GM12864 (cell line): ENCODE measurements at regions not wholly inside any gene's neighbourhood (a gene's known extent, or its start where the extent isn't known, plus 50 kb on each side); places are given as distances from the start of the nearest gene placed in this dataset.
"Not testable (repeated sequence)": the region's sequence is repeated elsewhere in the genome, so short reads cannot be mapped to it uniquely, and the experiment has no call there.

ENCODE experiments used
- DNase-seq: peaks from one replicate; pipeline ENCODE4 v3.0.0-alpha.2; 2011; ENCODE audit warnings: low read depth
- H3K4me3 ChIP-seq: 2 replicates; pipeline ENCODE4 v1.5.1; 2011; ENCODE audit warnings: mild to moderate bottlenecking, low read depth, low read length, control low read depth
- TF ChIP-seq, protein P1 (sequence below): IDR thresholded peaks from 2 replicates; pipeline ENCODE4 v1.5.1; 2011; ENCODE audit warnings: low read depth, mild to moderate bottlenecking, moderate library complexity, low read length, control low read depth, inconsistent platforms; ENCODE audit errors: missing control alignments

DNA sequence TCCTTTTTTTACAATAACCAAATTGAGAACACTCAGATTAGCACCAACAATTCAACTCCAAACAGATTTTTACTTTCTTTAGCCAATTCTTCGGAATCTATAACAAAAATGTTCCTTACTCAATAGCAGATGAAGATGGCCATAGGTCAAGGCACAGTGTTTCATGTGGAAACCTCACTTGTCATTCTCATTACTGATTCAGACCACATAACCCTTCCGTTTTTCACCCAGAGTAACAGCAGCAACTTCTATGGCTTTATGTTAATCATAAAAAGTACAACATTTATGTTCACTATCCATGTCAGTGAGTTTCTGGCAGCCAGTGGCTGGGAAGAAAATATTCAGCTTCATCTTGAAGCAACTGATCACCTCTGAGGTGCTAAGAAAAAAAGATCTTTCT lies 358.3 kb upstream of the TECRL start:
- TF ChIP-seq, protein P1, sequence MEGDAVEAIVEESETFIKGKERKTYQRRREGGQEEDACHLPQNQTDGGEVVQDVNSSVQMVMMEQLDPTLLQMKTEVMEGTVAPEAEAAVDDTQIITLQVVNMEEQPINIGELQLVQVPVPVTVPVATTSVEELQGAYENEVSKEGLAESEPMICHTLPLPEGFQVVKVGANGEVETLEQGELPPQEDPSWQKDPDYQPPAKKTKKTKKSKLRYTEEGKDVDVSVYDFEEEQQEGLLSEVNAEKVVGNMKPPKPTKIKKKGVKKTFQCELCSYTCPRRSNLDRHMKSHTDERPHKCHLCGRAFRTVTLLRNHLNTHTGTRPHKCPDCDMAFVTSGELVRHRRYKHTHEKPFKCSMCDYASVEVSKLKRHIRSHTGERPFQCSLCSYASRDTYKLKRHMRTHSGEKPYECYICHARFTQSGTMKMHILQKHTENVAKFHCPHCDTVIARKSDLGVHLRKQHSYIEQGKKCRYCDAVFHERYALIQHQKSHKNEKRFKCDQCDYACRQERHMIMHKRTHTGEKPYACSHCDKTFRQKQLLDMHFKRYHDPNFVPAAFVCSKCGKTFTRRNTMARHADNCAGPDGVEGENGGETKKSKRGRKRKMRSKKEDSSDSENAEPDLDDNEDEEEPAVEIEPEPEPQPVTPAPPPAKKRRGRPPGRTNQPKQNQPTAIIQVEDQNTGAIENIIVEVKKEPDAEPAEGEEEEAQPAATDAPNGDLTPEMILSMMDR: no peak
- DNase-seq: no peak
- no peak overlapping the region for H3K4me3 ChIP-seq

DNA sequence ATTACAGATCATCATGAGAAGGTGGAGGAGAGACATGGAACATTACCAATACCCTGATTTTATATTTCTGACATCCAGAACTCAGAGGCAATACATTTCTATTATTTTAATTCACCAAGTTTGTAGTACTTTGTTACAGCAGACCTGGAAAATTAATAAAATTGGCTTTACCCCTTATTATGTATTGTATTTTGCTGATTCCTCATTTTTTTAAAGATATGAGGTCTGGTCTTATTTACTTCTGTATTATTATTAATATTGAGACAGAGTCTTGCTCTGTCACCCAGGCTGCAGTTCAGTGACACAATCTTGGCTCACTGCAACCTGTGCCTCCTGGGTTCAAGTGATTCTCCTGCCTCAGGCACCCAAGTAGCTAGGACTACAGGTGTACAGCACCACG lies 357.3 kb upstream of the TECRL start:
- TF ChIP-seq, protein P1: no peak
- DNase-seq: no peak
- H3K4me3 ChIP-seq: no peak overlapping the region

DNA sequence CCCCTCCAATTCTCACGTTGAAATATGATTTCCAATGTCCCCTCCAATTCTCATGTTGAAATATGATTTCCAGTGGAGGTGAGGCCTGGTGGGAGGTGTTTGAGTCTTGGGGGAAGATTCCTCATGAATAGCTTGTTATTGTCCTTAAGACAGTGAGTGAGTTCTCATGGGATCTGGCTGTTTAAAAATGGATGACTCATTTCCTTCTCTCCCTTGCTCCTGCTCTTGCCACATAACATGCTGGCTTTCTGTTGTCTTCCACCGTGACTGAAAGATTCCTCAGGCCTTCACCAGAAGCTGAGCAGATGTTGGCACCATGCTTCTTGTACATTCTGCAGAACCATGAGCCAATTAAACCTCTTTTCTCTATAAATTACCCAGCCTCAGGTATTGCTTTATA lies 346.8 kb upstream of the TECRL start:
- TF ChIP-seq, protein P1: no peak
- H3K4me3 ChIP-seq: no peak overlapping the region
- no peak for DNase-seq

DNA sequence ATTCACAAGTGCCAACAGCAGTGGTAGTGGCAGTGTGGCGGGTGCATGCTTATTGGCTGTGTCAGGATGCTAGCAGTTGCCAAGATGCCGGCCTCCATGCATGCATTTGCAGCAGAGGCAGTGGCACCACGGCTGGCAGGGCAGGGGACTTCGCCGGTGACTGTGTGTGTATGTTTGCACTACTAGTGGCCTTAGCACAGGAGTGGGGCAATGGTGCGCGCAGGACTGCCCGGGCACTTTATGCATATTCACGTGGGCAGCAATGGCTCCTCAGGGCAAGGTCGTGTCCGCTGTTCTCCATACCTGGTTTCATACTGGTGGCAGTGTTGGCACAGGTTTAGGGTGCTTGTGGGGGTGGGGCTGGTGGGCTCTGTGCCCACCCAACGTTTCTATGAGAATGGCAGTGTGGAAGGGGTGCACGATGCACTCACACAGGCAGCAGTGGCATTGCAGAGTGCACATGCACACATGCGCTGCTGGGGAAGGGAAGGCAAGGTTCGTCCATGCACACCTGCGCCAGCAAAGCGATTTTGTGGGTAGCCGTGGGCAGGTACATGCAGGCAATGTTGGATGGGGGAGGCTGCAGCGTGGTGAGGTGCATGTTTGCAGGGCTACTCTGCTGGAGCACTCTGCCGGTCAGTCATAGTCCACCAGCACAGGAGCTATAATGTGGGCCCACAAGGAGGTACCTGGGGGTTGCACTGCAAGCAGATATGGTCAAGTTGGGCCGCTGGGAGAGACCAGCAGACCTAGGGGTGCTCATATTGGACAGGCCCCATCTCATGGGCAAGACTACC lies 338.9 kb upstream of the TECRL start:
- H3K4me3 ChIP-seq: no peak overlapping the region
- no peak for DNase-seq
- TF ChIP-seq, protein P1: no peak

DNA sequence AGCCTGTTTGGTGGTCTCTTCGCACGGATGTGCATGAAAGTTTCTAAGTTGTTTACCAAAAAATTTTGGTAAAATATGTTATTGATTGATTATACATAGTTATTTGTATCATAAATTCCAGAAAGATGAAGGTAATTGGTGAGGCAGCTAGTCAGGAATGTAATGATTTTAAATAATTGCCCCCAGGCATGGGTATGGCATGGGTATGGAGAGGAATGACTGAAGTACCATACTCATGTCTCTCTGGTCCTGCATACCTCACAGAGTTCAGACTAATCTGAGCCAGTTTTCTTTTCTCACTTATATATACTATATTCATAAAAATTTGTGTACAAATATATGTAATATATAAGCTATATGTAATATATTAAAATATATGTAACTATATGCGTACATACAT lies 329.0 kb upstream of the TECRL start:
- DNase-seq: no peak
- TF ChIP-seq, protein P1: no peak
- H3K4me3 ChIP-seq: no peak overlapping the region

DNA sequence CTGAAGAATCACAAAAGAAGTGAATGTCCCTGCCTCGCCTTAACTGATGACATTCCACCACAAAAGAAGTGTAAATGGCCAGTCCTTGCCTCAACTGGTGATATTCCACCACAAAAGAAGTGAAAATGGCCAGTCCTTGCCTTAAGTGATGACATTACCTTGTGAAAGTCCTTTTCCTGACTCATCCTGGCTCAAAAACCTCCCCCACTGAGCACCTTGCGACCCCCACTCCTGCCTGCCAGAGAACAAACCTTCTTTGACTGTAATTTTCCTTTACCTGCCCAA lies 328.5 kb upstream of the TECRL start:
- not testable (repeated sequence) for DNase-seq, H3K4me3 ChIP-seq

DNA sequence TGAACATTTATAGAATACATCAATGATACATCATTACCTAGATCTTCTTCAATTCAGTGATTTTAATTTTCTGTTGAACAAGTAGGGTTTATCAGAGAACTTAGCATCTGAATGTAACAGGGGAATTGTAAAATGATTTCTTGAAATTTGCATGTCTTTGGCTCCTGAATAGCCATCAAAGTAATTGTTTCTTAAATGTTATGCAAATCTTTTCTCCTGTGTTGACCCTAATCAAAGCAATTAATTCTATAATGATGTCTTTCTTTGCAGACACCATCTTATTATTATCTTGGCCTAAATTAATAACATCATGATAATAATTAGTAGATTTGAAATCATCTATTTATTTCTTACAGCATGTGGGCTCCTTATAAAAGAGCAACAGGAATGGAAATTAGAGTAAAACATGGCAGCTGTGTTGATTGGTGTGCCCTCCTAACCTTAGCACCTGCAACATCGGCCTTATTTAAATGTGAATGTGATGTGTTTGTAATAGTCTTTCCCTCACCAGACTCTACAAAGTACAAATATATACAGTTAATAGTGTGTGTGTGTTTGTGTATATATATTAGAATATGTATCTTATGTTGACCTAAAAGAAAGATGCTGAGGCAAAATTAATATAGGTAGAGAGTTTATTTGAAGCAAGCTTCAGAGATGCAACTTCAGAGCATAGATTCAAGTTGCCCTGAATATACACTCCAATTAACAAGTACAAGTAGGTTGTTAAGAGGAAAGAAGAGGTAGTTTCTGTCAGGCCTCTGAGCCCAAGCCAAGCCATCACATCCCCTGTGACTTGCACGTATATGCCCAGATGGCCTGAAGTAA lies 328.0 kb upstream of the TECRL start:
- DNase-seq: no peak
- TF ChIP-seq, protein P1: no peak
- no peak overlapping the region for H3K4me3 ChIP-seq
